ENCODE measurements at regions not wholly inside any gene's neighbourhood (a gene's known extent, or its start where the extent isn't known, plus 50 kb on each side); places are given as distances from the start of the nearest gene placed in this dataset.

DNA sequence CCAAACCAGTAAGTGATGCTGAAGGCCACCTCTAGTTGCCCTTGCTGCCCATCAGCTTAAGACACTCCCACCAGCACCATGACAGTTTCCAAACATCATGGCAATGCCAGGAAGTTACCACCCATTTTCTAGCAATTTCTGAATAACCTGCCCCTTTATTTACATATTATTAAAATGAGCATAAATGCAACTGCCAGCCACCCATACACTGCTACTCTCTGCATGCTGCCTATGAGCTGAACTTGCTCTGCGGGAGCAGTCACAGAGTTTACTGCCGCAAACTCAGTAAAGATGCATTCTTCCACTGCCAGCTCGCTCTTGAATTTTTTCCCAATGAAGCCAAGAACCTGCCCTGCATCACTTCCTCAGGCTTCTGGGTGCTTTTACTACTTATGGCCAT lies 212.6 kb downstream of the SH2D4B start:
- Histone ChIP-seq H3K27ac (no peak overlapping the region), H3K4me1 (ENCODE audit: insufficient read depth) (no peaks in the 10 kb centered on the region), H3K36me3 (no peaks in the 10 kb centered on the region), H3K27me3 (no peaks in the 10 kb centered on the region), H3K9me3 (no peaks in the 10 kb centered on the region), H3K4me3 (no peak overlapping the region)
- intact Hi-C loops (cut with DNase I): no loop called here
- WGBS, 3 donors: 93% methylated on average over 3 of the region's 3 CpGs
- TF ChIP-seq POLR2A (IDR thresholded peaks at IDR 0.05) (no peak), EP300 (IDR thresholded peaks at IDR 0.05) (no peak)
- no peak for DNase-seq

DNA sequence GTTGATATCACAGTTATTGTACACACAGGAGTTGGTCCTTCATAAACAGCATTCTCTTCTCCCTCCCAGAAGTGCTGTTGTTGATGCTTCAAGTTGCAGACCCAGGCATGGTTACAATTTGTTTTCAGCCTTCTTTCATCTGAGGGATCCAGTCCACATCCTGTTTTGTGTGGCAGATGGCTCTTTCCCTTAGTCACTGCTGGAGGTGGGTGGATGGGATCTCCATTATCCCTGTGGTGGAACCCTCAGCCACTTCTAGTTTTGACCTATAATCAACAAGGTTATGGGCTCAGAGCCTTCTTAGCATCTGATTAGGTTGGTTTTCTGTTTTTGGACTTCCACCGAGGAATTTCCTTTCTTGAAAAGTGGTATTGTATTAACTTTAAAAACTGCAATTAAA lies 214.2 kb downstream of the SH2D4B start:
- H3K9me3 ChIP-seq: no peaks in the 10 kb centered on the region
- 82 to 94% (median 89%) methylated on average over 1 of the region's 1 CpG for WGBS, 3 donors
- no peaks in the 10 kb centered on the region for H3K36me3 ChIP-seq
- H3K4me1 ChIP-seq (ENCODE audit: insufficient read depth): no peaks in the 10 kb centered on the region
- TF ChIP-seq, protein P1, sequence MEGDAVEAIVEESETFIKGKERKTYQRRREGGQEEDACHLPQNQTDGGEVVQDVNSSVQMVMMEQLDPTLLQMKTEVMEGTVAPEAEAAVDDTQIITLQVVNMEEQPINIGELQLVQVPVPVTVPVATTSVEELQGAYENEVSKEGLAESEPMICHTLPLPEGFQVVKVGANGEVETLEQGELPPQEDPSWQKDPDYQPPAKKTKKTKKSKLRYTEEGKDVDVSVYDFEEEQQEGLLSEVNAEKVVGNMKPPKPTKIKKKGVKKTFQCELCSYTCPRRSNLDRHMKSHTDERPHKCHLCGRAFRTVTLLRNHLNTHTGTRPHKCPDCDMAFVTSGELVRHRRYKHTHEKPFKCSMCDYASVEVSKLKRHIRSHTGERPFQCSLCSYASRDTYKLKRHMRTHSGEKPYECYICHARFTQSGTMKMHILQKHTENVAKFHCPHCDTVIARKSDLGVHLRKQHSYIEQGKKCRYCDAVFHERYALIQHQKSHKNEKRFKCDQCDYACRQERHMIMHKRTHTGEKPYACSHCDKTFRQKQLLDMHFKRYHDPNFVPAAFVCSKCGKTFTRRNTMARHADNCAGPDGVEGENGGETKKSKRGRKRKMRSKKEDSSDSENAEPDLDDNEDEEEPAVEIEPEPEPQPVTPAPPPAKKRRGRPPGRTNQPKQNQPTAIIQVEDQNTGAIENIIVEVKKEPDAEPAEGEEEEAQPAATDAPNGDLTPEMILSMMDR (IDR thresholded peaks at IDR 0.05): no peak
- TF ChIP-seq EP300 (IDR thresholded peaks at IDR 0.05) (no peak), POLR2A (IDR thresholded peaks at IDR 0.05) (no peak)
- H3K27me3 ChIP-seq: no peaks in the 10 kb centered on the region
- intact Hi-C loops (cut with DNase I): no loop called here
- H3K27ac ChIP-seq: no peak overlapping the region
- no peak overlapping the region for H3K4me3 ChIP-seq
- DNase-seq: no peak

DNA sequence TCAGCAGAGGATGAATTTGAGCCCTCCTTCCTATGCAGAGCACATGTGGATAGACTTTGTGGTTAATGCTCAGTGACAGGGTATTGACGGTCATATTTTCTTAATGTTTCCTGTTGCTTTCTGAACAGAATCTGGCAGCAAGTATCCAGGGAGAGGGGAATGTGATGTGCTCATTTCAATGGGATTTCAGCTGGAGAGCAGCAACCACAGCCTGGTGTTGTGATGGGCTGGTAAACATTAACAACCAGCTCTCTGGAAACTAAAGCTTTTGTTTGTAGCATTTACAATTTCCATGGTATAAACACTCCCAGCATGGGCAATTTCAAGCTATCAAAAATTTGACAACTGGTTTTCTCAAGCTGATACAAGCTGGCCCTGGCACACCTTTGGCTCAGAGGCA lies 215.9 kb downstream of the SH2D4B start:
- no peaks in the 10 kb centered on the region for H3K9me3 ChIP-seq
- H3K27ac ChIP-seq: no peak overlapping the region
- 67 to 88% (median 75%) methylated on average over 1 of the region's 1 CpG for WGBS, 3 donors
- intact Hi-C loops (cut with DNase I): no loop called here
- no peaks in the 10 kb centered on the region for H3K27me3 ChIP-seq
- DNase-seq: no peak
- no peaks in the 10 kb centered on the region for H3K4me1 ChIP-seq (ENCODE audit: insufficient read depth)
- no peak overlapping the region for H3K4me3 ChIP-seq
- no peaks in the 10 kb centered on the region for H3K36me3 ChIP-seq
- TF ChIP-seq POLR2A (IDR thresholded peaks at IDR 0.05) (no peak), EP300 (IDR thresholded peaks at IDR 0.05) (no peak)
- TF ChIP-seq, protein P1 (IDR thresholded peaks at IDR 0.05): no peak

DNA sequence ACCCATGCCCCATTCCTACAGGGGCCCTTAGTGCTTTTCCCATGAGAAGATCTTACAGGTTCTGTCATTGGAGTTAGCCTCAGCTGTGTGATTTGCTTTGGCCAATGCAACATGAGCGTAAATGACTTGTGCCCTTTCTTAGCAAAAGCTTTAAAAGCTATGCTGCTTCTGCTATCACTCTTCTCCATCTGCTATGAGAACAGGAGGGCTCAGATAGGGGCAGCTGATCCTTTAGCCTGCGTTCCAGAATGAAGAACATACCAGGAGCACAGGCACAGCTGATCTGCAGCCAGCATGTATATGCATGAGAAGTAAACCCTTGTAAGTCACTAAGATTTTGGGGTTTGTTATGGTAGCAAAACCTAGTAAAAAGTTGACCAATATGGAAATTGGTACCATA lies 218.2 kb downstream of the SH2D4B start:
- WGBS, 3 donors: 82 to 91% (median 83%) methylated on average over 2 of the region's 2 CpGs
- Histone ChIP-seq H3K27me3 (no peaks in the 10 kb centered on the region), H3K36me3 (no peaks in the 10 kb centered on the region), H3K27ac (no peak overlapping the region), H3K4me3 (no peak overlapping the region), H3K4me1 (ENCODE audit: insufficient read depth) (no peaks in the 10 kb centered on the region), H3K9me3 (no peaks in the 10 kb centered on the region)
- DNase-seq: no peak
- no peak for TF ChIP-seq POLR2A (IDR thresholded peaks at IDR 0.05)
- no peak for TF ChIP-seq EP300 (IDR thresholded peaks at IDR 0.05)
- TF ChIP-seq, protein P1 (IDR thresholded peaks at IDR 0.05): no peak
- intact Hi-C loops (cut with DNase I): no loop called here

DNA sequence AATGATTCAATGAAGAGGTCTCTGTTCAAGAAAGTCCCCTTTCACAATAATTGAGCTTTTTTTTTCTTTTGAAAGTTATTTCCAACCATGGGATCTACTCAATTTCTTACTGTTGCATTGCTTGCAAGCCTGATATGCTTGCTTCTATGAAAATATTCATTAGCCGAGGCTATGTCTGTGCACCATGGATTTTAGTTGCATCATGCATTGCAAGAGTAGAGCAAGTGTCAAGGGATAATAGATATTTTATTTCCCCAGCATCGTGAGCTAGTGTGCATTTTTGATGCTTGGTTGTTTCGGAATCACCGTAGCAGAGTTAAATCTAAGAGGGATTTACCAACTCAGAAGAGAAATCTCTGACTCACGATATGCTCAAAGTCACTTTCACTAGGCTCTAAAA lies 222.0 kb downstream of the SH2D4B start:
- intact Hi-C loops (cut with DNase I): no loop called here
- Histone ChIP-seq H3K27me3 (no peaks in the 10 kb centered on the region), H3K36me3 (no peaks in the 10 kb centered on the region), H3K4me3 (no peak overlapping the region), H3K9me3 (no peaks in the 10 kb centered on the region), H3K27ac (no peak overlapping the region), H3K4me1 (ENCODE audit: insufficient read depth) (no peaks in the 10 kb centered on the region)
- WGBS, 3 donors: 85 to 90% (median 87%) methylated on average over 5 of the region's 5 CpGs
- DNase-seq: no peak
- TF ChIP-seq, protein P1 (IDR thresholded peaks at IDR 0.05): no peak
- TF ChIP-seq POLR2A (IDR thresholded peaks at IDR 0.05): no peak
- no peak for TF ChIP-seq EP300 (IDR thresholded peaks at IDR 0.05)
